Mesendoderm (in vitro differentiated cells): ENCODE measurements at regions not wholly inside any gene's neighbourhood (a gene's known extent, or its start where the extent isn't known, plus 50 kb on each side); places are given as distances from the start of the nearest gene placed in this dataset.

ENCODE experiments used
- DNase-seq: peaks from one replicate; pipeline ENCODE4 v3.0.0; 2013
- H2AK5ac ChIP-seq: 2 replicates; pipeline ENCODE4 v1.6.1; 2013; ENCODE audit warnings: low read length, inconsistent platforms
- H2BK120ac ChIP-seq: 2 replicates; pipeline ENCODE4 v1.6.1; 2013; ENCODE audit warnings: low read depth, mild to moderate bottlenecking, low read length, moderate library complexity, mixed read lengths
- H2BK15ac ChIP-seq: replicated peaks from 2 replicates; pipeline ENCODE4 v1.6.1; 2013; ENCODE audit warnings: low read depth, mild to moderate bottlenecking, moderate library complexity
- H2BK5ac ChIP-seq: 2 replicates; pipeline ENCODE4 v1.6.1; 2013; ENCODE audit warnings: low read length, inconsistent platforms
- H3K18ac ChIP-seq: 2 replicates; pipeline ENCODE4 v1.6.1; 2013; ENCODE audit warnings: mild to moderate bottlenecking, low read length, mixed read lengths
- H3K23ac ChIP-seq: one replicate; pipeline ENCODE4 v1.6.1; 2013; ENCODE audit warnings: low read length
- H3K27ac ChIP-seq: 2 replicates; pipeline ENCODE4 v1.5.1; 2013; ENCODE audit warnings: low read depth, mild to moderate bottlenecking, inconsistent platforms, low read length, moderate library complexity
- H3K27me3 ChIP-seq: 2 replicates; pipeline ENCODE4 v1.6.1; 2013; ENCODE audit warnings: low read length, control low read depth, mild to moderate bottlenecking, inconsistent platforms; ENCODE audit not compliant: insufficient read depth, poor library complexity
- H3K36me3 ChIP-seq: 2 replicates; pipeline ENCODE4 v1.6.1; 2013; ENCODE audit warnings: low read length, inconsistent platforms; ENCODE audit not compliant: control insufficient read depth, insufficient read depth
- H3K4ac ChIP-seq: one replicate; pipeline ENCODE4 v1.6.1; 2013; ENCODE audit warnings: low read depth, mild to moderate bottlenecking, low read length, moderate library complexity
- H3K4me1 ChIP-seq: 2 replicates; pipeline ENCODE4 v1.6.1; 2013; ENCODE audit warnings: low read depth, low read length, inconsistent platforms; ENCODE audit not compliant: control insufficient read depth
- H3K4me2 ChIP-seq: 2 replicates; pipeline ENCODE4 v1.6.1; 2013; ENCODE audit warnings: low read length
- H3K4me3 ChIP-seq: 2 replicates; pipeline ENCODE4 v1.5.1; 2013; ENCODE audit warnings: mild to moderate bottlenecking, low read length
- H3K56ac ChIP-seq: one replicate; pipeline ENCODE4 v1.6.1; 2013; ENCODE audit warnings: low read length
- H3K79me1 ChIP-seq: 2 replicates; pipeline ENCODE4 v1.6.1; 2013; ENCODE audit warnings: low read length, inconsistent platforms
- H3K79me2 ChIP-seq: 2 replicates; pipeline ENCODE4 v1.6.1; 2013; ENCODE audit warnings: mild to moderate bottlenecking, low read length; ENCODE audit not compliant: control insufficient read depth, insufficient read depth
- H3K9ac ChIP-seq: 2 replicates; pipeline ENCODE4 v1.6.1; 2013; ENCODE audit warnings: low read length, inconsistent platforms
- H4K5ac ChIP-seq: one replicate; pipeline ENCODE4 v1.6.1; 2013; ENCODE audit warnings: low read length
- H4K8ac ChIP-seq: one replicate; pipeline ENCODE4 v1.6.1; 2013; ENCODE audit warnings: low read depth, mild to moderate bottlenecking, control low read depth, low read length, moderate library complexity
- WGBS: extraction: QIAGEN DNeasy Blood & Tissue Kit; methylation state at CpG from one replicate; pipeline ENCODE4 v1.1.7; 2013; ENCODE audit warnings: low lambda C conversion rate, missing lambda C conversion rate; ENCODE audit not compliant: insufficient coverage; ENCODE audit errors: extremely low coverage; 5-methylcytosine and 5-hydroxymethylcytosine counted together

GRCh38 chr5:93209476-93209875 lies 371.5 kb downstream of the NR2F1-AS1 start:
- WGBS = no CpG with 5 or more reads among the region's 4 CpGs
- Histone ChIP-seq H3K4ac (no peak overlapping the region), H2AK5ac (no peak overlapping the region), H2BK5ac (no peak overlapping the region), H4K8ac (no peak overlapping the region), H3K4me3 (no peak overlapping the region), H3K79me1 (no peaks in the 10 kb centered on the region), H3K18ac (no peak overlapping the region), H3K23ac (no peak overlapping the region), H2BK15ac (no peak overlapping the region), H3K27me3 (no peaks in the 10 kb centered on the region), H3K79me2 (no peaks in the 10 kb centered on the region), H3K36me3 (no peaks in the 10 kb centered on the region), H3K27ac (no peak overlapping the region), H3K4me1 (no peaks in the 10 kb centered on the region), H4K5ac (no peak overlapping the region), H2BK120ac (no peak overlapping the region), H3K9ac (no peak overlapping the region), H3K56ac (no peak overlapping the region), H3K4me2 (no peak overlapping the region)
- no peak for DNase-seq

- no peak overlapping the region for H3K9ac ChIP-seq
- H3K27me3 ChIP-seq = no peaks in the 10 kb centered on the region
- H3K4me2 ChIP-seq = no peak overlapping the region
- H3K4me1 ChIP-seq = no peaks in the 10 kb centered on the region
- H4K5ac ChIP-seq = no peak overlapping the region
- no peak overlapping the region for H3K18ac ChIP-seq
- DNase-seq = no peak
- H2BK5ac ChIP-seq = no peak overlapping the region
- H3K56ac ChIP-seq = no peak overlapping the region
- H2AK5ac ChIP-seq = no peak overlapping the region
- 100% methylated on average over 1 of the region's 2 CpGs for WGBS
- no peak overlapping the region for H3K27ac ChIP-seq
- H3K79me1 ChIP-seq = no peaks in the 10 kb centered on the region
- H3K36me3 ChIP-seq = no peaks in the 10 kb centered on the region
- H3K4ac ChIP-seq = no peak overlapping the region
- no peak overlapping the region for H3K23ac ChIP-seq
- no peak overlapping the region for H2BK120ac ChIP-seq
- no peak overlapping the region for H3K4me3 ChIP-seq
- H2BK15ac ChIP-seq = no peak overlapping the region
- H4K8ac ChIP-seq = no peak overlapping the region
- H3K79me2 ChIP-seq = no peaks in the 10 kb centered on the region
Observed at GRCh38 chr5:93208141-93208751, 372.8 kb downstream of the NR2F1-AS1 start.

- Histone ChIP-seq H3K27ac (no peak overlapping the region), H3K4me1 (no peaks in the 10 kb centered on the region), H3K9ac (no peak overlapping the region), H3K23ac (no peak overlapping the region), H2BK5ac (no peak overlapping the region), H2BK15ac (no peak overlapping the region), H3K4me2 (no peak overlapping the region), H3K79me1 (no peaks in the 10 kb centered on the region), H3K4ac (no peak overlapping the region), H3K4me3 (no peak overlapping the region), H4K8ac (no peak overlapping the region), H3K56ac (no peak overlapping the region), H3K36me3 (no peaks in the 10 kb centered on the region), H3K79me2 (no peaks in the 10 kb centered on the region), H4K5ac (no peak overlapping the region), H3K27me3 (no peaks in the 10 kb centered on the region), H2BK120ac (no peak overlapping the region), H3K18ac (no peak overlapping the region), H2AK5ac (no peak overlapping the region)
- no CpG with 5 or more reads among the region's 3 CpGs for WGBS
- no peak for DNase-seq
Observed at GRCh38 chr5:93206203-93206602, 374.8 kb downstream of the NR2F1-AS1 start.

- no peak overlapping the region for H2BK120ac ChIP-seq
- no peaks in the 10 kb centered on the region for H3K79me2 ChIP-seq
- H3K9ac ChIP-seq = no peak overlapping the region
- H3K4me3 ChIP-seq = no peak overlapping the region
- H3K27ac ChIP-seq = no peak overlapping the region
- H3K18ac ChIP-seq = no peak overlapping the region
- H3K4me2 ChIP-seq = no peak overlapping the region
- no peak overlapping the region for H4K8ac ChIP-seq
- no peak overlapping the region for H4K5ac ChIP-seq
- H2AK5ac ChIP-seq = no peak overlapping the region
- no peak overlapping the region for H3K56ac ChIP-seq
- H3K79me1 ChIP-seq = no peaks in the 10 kb centered on the region
- no peaks in the 10 kb centered on the region for H3K4me1 ChIP-seq
- WGBS = no CpG with 5 or more reads among the region's 5 CpGs
- H3K27me3 ChIP-seq = no peaks in the 10 kb centered on the region
- no peak overlapping the region for H2BK5ac ChIP-seq
- DNase-seq = no peak
- no peak overlapping the region for H3K23ac ChIP-seq
- H3K4ac ChIP-seq = no peak overlapping the region
- no peaks in the 10 kb centered on the region for H3K36me3 ChIP-seq
- H2BK15ac ChIP-seq = no peak overlapping the region
Observed at GRCh38 chr5:93201061-93201460, 380.0 kb downstream of the NR2F1-AS1 start.

- no peak overlapping the region for H2AK5ac ChIP-seq
Observed at GRCh38 chr5:93196986-93197385, 384.0 kb downstream of the NR2F1-AS1 start.

More at GRCh38 chr5:93196986-93197385, 384.0 kb downstream of the NR2F1-AS1 start:
- Histone ChIP-seq H3K9ac (no peak overlapping the region), H3K4ac (no peak overlapping the region), H2BK15ac (no peak overlapping the region), H3K27ac (no peak overlapping the region), H4K5ac (no peak overlapping the region), H3K56ac (no peak overlapping the region), H3K4me1 (no peaks in the 10 kb centered on the region), H3K79me1 (no peaks in the 10 kb centered on the region), H3K36me3 (no peaks in the 10 kb centered on the region), H2BK120ac (no peak overlapping the region), H4K8ac (no peak overlapping the region), H3K4me3 (no peak overlapping the region), H3K4me2 (no peak overlapping the region), H2BK5ac (no peak overlapping the region), H3K23ac (no peak overlapping the region), H3K27me3 (no peaks in the 10 kb centered on the region), H3K79me2 (no peaks in the 10 kb centered on the region), H3K18ac (no peak overlapping the region)
- WGBS = no CpG with 5 or more reads among the region's 1 CpG
- no peak for DNase-seq
